GM19238 (cell line): ENCODE measurements at regions not wholly inside any gene's neighbourhood (a gene's known extent, or its start where the extent isn't known, plus 50 kb on each side); places are given as distances from the start of the nearest gene placed in this dataset.
"Not testable (repeated sequence)": the region's sequence is repeated elsewhere in the genome, so short reads cannot be mapped to it uniquely, and the experiment has no call there.

Source experiments
- DNase-seq: peaks from one replicate; pipeline ENCODE4 v3.0.0; 2011; ENCODE audit warnings: low spot score; ENCODE audit not compliant: insufficient read length

- no peak for DNase-seq
These were observed 376.2 kb upstream of the SEMA3C start for GRCh38 chr7:81294897-81295515.

GRCh38 chr7:81293806-81294205, 375.0 kb upstream of the SEMA3C start:
- no peak for DNase-seq

- not testable (repeated sequence) for DNase-seq
These were observed 367.9 kb upstream of the SEMA3C start for GRCh38 chr7:81286754-81287153.

GRCh38 chr7:81285142-81285871, 366.5 kb upstream of the SEMA3C start:
- DNase-seq: no peak

GRCh38 chr7:81284576-81284975, 365.7 kb upstream of the SEMA3C start:
- DNase-seq: no peak

- no peak for DNase-seq
These were observed 361.7 kb upstream of the SEMA3C start for GRCh38 chr7:81280531-81280930.

- DNase-seq: no peak
These were observed 358.8 kb upstream of the SEMA3C start for GRCh38 chr7:81277691-81278090.

- DNase-seq: no peak
These were observed 354.9 kb upstream of the SEMA3C start for GRCh38 chr7:81273601-81274397.

GRCh38 chr7:81272176-81272575, 353.3 kb upstream of the SEMA3C start:
- no peak for DNase-seq

- no peak for DNase-seq
These were observed 349.7 kb upstream of the SEMA3C start for GRCh38 chr7:81268551-81268950.

- no peak for DNase-seq
These were observed 348.7 kb upstream of the SEMA3C start for GRCh38 chr7:81267508-81267907.

GRCh38 chr7:81264116-81264515, 345.3 kb upstream of the SEMA3C start:
- no peak for DNase-seq

- no peak for DNase-seq
These were observed 341.3 kb upstream of the SEMA3C start for GRCh38 chr7:81260152-81260551.

GRCh38 chr7:81256991-81257390, 338.1 kb upstream of the SEMA3C start:
- no peak for DNase-seq

GRCh38 chr7:81248420-81248819, 329.6 kb upstream of the SEMA3C start:
- DNase-seq: no peak

- DNase-seq: not testable (repeated sequence)
These were observed 328.5 kb upstream of the SEMA3C start for GRCh38 chr7:81247364-81247763.

- no peak for DNase-seq
These were observed 326.5 kb upstream of the SEMA3C start for GRCh38 chr7:81245353-81245752.

GRCh38 chr7:81244224-81244623, 325.4 kb upstream of the SEMA3C start:
- no peak for DNase-seq

- no peak for DNase-seq
These were observed 317.7 kb upstream of the SEMA3C start for GRCh38 chr7:81236560-81236959.

GRCh38 chr7:81235997-81236396, 317.1 kb upstream of the SEMA3C start:
- DNase-seq: no peak

- no peak for DNase-seq
These were observed 316.0 kb upstream of the SEMA3C start for GRCh38 chr7:81234896-81235295.

GRCh38 chr7:81233208-81233940, 314.5 kb upstream of the SEMA3C start:
- no peak for DNase-seq
